ENCODE measurements at regions not wholly inside any gene's neighbourhood (a gene's known extent, or its start where the extent isn't known, plus 50 kb on each side); places are given as distances from the start of the nearest gene placed in this dataset.
"Not testable (repeated sequence)": the region's sequence is repeated elsewhere in the genome, so short reads cannot be mapped to it uniquely, and the experiment has no call there.

DNA sequence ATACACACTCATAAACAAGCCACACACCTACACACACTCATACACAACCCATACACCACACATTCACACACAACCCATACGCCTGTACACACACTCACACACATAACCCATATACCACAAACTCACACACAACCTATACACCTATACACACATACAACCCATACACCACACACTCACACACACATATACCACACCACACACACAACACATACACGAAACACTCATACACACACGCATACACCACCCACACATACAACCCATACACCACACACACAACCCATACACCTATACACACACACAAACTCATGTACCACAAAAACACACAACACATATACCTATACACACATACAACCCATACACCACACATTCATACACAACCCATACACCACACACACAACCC, 164.3 kb downstream of the TMEM121 start:
- DNase-seq (ENCODE audit: low read depth) = no peak
- no peak overlapping the region for H3K4me3 ChIP-seq (ENCODE audit: low read depth, low read length)
- TF ChIP-seq, protein P1, sequence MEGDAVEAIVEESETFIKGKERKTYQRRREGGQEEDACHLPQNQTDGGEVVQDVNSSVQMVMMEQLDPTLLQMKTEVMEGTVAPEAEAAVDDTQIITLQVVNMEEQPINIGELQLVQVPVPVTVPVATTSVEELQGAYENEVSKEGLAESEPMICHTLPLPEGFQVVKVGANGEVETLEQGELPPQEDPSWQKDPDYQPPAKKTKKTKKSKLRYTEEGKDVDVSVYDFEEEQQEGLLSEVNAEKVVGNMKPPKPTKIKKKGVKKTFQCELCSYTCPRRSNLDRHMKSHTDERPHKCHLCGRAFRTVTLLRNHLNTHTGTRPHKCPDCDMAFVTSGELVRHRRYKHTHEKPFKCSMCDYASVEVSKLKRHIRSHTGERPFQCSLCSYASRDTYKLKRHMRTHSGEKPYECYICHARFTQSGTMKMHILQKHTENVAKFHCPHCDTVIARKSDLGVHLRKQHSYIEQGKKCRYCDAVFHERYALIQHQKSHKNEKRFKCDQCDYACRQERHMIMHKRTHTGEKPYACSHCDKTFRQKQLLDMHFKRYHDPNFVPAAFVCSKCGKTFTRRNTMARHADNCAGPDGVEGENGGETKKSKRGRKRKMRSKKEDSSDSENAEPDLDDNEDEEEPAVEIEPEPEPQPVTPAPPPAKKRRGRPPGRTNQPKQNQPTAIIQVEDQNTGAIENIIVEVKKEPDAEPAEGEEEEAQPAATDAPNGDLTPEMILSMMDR (conservative IDR thresholded peaks at IDR 0.05; ENCODE audit: low read depth, low read length) = no peak

DNA sequence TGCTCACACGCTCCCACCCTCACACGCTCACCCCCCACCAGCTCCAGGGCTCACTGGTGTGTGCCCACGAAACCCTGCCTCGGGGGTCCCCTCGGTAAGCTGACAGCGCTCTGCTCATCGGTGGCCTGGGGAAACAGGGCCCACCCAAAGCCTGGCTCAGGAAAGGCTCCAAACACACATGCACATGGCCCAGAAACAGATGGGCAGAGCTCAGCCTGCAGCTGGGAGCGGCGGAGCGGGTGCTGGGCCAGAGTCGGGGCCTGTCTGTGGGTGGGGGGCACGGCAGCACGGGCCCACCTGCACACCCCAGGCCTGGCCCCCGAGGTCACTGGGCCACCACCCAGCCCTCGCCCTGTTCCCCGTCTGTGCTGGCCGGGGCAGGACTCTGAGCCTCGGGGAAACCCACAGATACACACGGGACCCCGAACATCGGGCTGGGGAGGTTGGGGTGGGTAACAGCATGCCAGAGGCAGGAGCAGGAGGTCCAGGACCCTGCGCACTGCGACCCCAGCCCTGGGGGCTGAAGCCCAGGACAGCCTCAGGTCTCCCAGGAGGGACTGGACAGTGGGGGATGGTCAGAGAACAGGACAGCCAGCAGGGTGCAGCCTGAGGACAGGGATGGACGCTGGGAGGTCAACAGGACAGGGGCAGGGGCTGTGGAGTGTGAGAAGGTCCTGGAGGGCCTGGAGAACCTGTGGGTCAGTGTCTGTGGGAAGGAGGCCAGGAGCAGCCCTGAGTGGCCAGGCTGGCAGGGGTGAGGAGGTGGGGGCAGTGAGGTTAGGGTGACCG, 165.1 kb downstream of the TMEM121 start:
- DNase-seq (ENCODE audit: low read depth); H3K4me3 ChIP-seq (ENCODE audit: low read depth, low read length): not testable (repeated sequence)

DNA sequence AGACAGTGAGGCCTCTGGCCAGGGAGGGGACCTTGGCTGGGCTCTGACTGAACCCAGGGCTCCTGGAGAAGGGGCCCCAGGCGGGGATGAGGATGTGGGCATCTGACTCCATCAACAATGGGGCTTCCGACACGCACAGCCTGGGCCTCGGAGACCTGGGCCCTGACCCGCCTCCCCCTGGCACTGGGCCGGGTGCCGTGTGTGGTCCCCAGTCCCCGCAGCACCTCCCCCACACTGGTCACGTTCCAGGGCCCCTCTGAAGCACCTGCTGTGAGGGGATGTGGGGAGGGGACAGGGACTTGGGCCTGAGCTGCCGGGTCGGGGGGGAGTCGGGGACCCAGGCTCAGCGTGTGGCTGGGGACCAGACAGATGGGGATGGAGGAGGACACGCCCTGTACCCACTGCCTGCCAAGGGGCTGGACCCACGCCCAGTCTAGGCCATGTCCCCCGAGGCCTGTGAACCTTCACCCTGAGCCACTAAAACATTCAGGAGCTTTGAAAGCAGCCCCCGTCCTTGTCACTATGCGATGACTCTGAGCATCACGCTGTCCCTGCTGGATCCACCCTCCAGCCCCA, 165.8 kb downstream of the TMEM121 start:
- not testable (repeated sequence) for DNase-seq (ENCODE audit: low read depth)

DNA sequence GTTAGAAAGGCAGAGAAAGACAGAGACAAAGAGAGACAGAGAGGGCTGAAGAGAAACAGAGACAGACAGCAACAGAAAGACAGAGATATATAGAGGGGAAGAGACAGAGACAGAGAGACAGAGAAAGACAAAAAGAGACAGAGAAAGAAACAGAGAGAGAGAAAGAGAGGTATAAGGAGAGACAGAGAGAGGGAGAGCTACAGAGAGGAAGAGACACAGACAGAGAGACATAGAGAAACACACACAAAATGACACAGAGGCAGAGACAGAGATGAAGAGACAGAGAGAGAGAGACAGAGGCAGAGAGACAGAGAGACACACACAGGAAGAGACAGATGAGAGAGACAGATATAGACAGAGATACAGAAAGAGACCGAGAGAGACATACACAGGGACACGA, 168.6 kb downstream of the TMEM121 start:
- H3K4me3 ChIP-seq (ENCODE audit: low read depth, low read length) = no peak overlapping the region
- TF ChIP-seq, protein P1 (conservative IDR thresholded peaks at IDR 0.05; ENCODE audit: low read depth, low read length) = no peak
- DNase-seq (ENCODE audit: low read depth) = no peak

More for the DNA sequence above, 165.8 kb downstream of the TMEM121 start:
- not testable (repeated sequence) for H3K4me3 ChIP-seq (ENCODE audit: low read depth, low read length)

DNA sequence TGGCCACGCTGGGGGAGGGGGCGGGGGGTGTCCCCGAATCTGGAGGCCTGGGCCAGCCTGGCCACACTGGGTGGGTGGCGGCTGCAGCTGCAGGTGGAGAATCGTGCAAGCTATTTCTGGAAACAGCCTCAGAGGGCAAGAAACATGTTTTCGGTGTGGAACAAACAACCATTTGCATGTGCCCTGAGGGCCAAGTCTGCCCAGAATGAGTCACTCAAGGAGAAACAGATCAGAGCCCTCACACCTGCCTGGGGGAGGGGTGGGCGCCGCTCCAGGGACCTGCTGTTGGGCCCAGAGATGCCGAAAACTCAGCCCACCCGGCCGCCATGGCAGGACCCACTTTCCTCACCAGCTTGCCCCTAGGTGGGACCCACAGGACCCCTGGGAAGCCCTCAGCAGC, 170.0 kb downstream of the TMEM121 start:
- not testable (repeated sequence) for DNase-seq (ENCODE audit: low read depth)

DNA sequence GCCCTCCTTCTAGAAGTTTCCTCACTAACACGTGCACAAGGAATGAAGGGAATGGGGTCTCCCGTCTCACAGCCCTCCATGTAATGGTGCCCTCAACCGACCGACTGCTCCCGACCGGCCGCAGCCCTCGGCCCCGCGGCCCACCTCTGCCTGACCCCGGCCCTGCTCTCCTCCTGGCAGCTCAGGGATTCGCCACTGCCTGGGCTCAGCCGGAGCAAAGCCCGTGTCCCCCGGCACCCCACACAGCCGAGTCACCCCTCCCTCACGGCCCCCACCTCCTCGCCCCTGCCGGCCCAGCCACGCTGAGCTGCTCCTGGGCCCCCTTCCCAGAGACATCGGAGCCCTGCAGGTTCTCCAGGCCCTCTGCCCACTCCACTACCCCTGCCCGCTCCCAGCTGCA, 171.0 kb downstream of the TMEM121 start:
- not testable (repeated sequence) for DNase-seq (ENCODE audit: low read depth)

More for the DNA sequence above, 170.0 kb downstream of the TMEM121 start:
- not testable (repeated sequence) for H3K4me3 ChIP-seq (ENCODE audit: low read depth, low read length)

DNA sequence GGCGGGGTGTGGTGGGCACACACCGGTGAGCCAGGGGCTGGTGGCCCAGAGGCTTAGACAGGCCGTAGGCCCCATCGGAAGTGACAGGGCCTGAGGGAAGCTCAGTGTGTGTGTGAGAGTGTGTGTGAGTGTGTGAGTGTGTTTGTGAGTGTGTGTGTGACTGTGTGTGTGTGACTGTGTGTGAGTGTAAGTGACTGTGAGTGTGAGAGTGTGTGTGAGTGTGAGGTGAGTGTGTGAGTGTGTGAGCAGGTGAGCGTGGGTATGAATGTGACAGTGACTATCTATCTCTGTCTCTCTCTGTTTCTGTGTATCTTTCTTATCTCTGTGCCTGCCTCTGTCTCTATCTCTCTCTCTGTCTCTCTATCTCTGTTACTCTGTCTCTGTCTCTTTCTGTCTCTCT, 171.6 kb downstream of the TMEM121 start:
- not testable (repeated sequence) for H3K4me3 ChIP-seq (ENCODE audit: low read depth, low read length); DNase-seq (ENCODE audit: low read depth)

More for the DNA sequence above, 171.0 kb downstream of the TMEM121 start:
- not testable (repeated sequence) for H3K4me3 ChIP-seq (ENCODE audit: low read depth, low read length)

DNA sequence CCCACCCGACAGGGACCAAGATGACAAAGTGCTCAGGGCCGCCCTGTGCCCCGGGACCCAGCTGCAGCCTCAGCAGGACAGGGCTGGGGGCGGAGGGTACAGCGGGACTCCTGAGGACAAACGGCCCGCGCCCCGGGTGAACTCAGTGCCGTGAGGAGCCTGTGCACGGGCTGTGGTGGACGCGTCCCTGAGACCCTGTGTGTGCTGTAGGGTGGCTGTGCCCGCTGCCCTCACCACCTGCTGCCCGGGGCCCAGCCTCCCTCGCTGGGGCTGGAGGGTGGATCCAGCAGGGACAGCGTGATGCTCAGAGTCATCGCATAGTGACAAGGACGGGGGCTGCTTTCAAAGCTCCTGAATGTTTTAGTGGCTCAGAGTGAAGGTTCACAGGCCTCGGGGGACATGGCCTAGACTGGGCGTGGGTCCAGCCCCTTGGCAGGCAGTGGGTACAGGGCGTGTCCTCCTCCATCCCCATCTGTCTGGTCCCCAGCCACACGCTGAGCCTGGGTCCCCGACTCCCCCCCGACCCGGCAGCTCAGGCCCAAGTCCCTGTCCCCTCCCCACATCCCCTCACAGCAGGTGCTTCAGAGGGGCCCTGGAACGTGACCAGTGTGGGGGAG, 172.7 kb downstream of the TMEM121 start:
- not testable (repeated sequence) for H3K4me3 ChIP-seq (ENCODE audit: low read depth, low read length); DNase-seq (ENCODE audit: low read depth)

DNA sequence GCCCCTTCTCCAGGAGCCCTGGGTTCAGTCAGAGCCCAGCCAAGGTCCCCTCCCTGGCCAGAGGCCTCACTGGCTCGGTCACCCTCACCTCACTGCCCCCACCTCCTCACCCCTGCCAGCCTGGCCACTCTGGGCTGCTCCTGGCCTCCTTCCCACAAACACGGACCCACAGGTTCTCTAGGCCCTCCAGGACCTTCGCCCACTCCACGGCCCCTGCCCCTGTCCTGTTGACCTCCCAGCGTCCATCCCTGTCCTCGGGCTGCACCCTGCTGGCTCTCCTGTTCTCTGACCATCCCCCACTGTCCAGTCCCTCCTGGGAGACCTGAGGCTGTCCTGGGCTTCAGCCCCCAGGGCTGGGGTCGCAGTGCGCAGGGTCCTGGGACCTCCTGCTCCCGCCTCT, 173.3 kb downstream of the TMEM121 start:
- H3K4me3 ChIP-seq (ENCODE audit: low read depth, low read length); DNase-seq (ENCODE audit: low read depth): not testable (repeated sequence)

DNA sequence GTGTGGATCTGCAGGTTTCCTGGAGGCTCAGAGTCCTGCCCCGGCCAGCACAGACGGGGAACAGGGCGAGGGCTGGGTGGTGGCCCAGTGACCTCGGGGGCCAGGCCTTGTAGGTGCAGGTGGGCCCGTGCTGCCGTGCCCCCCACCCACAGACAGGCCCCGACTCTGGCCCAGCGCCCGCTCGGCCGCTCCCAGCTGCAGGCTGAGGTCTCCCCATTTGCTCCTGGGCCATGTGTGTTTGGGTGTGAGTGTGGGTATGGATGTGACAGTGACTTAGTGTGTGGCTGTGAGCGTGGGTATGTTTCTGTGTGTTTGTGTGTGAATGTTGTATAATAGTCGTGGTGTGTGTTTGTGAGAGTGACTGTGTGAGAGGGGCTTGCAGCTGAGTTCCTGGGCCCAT, 173.8 kb downstream of the TMEM121 start:
- not testable (repeated sequence) for H3K4me3 ChIP-seq (ENCODE audit: low read depth, low read length); DNase-seq (ENCODE audit: low read depth)

DNA sequence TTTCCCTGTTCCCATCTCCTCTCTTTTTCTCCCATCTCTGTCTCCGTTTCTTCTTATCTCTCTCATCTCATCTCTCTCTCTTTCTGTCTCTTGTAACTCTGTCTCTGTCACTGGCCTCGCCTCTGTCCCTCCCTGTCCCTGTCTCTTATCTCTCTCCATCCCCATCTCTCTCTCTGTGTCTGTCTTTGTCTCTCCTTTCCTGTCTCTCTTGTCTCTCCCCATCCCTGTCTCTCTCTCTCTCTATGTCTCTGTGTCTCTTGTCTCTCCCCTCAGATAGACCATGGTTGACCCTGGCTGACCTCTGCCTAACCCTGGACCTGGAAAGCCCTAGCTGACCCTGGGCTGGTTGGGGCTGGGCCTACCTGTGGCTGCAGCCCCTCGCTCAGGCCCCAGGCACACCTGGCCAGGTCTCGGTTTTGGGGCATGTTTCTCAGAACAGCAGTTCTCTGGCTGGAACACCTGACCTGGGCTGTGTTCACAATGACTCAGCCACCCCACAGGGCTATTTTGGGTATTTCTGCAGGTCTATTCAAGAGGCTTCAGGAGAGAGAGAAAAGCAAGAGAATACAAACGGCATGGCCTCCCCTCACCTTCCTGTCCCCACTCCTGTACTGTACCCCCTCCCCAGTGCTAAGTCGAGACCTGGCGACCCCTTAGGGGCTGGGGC, 174.4 kb downstream of the TMEM121 start:
- TF ChIP-seq, protein P1 (conservative IDR thresholded peaks at IDR 0.05; ENCODE audit: low read depth, low read length) = no peak
- H3K4me3 ChIP-seq (ENCODE audit: low read depth, low read length) = no peak overlapping the region
- no peak for DNase-seq (ENCODE audit: low read depth)
